ENCODE measurements at regions not wholly inside any gene's neighbourhood (a gene's known extent, or its start where the extent isn't known, plus 50 kb on each side); places are given as distances from the start of the nearest gene placed in this dataset.

- TF ChIP-seq EP300 (IDR thresholded peaks at IDR 0.05): no peak
- no peak for TF ChIP-seq CTCF (IDR thresholded peaks at IDR 0.05)
These were observed 156.9 kb upstream of the MAGI3 start for GRCh38 chr1:113233441-113233840.

Data from gastroesophageal sphincter (tissue), 3 donors.